Fibroblast of lung (primary cell): ENCODE measurements at regions not wholly inside any gene's neighbourhood (a gene's known extent, or its start where the extent isn't known, plus 50 kb on each side); places are given as distances from the start of the nearest gene placed in this dataset.

Experiments
- DNase-seq, 2 donors: peaks; one replicate each; pipeline versions ENCODE4 v3.0.0 to v3.0.0-alpha.2; 2010; ENCODE audit warnings: low read depth in 2 of 2
- H2AFZ ChIP-seq: 2 replicates; pipeline ENCODE4 v1.5.1; 2012; ENCODE audit warnings: low read length, control low read depth, inconsistent platforms
- H3K27ac ChIP-seq: 2 replicates; pipeline ENCODE4 v1.5.1; 2011; ENCODE audit warnings: low read length, control low read depth; ENCODE audit not compliant: insufficient read depth
- H3K27me3 ChIP-seq: 2 replicates; pipeline ENCODE4 v1.5.1; 2011; ENCODE audit warnings: mild to moderate bottlenecking, low read length; ENCODE audit not compliant: control insufficient read depth, insufficient read depth
- H3K36me3 ChIP-seq: 2 replicates; pipeline ENCODE4 v1.5.1; 2011; ENCODE audit warnings: low read length; ENCODE audit not compliant: control insufficient read depth, insufficient read depth
- H3K4me1 ChIP-seq: 2 replicates; pipeline ENCODE4 v1.5.1; 2011; ENCODE audit warnings: low read length; ENCODE audit not compliant: control insufficient read depth, insufficient read depth; ENCODE audit errors: extremely low read depth
- H3K4me2 ChIP-seq: 2 replicates; pipeline ENCODE4 v1.5.1; 2011; ENCODE audit warnings: low read length, control low read depth; ENCODE audit not compliant: insufficient read depth; ENCODE audit errors: extremely low read depth
- H3K4me3 ChIP-seq, 4 experiments: fragments of 200-600 bp in 1 of 4; sonication (generic) in 1 of 4; replicated peaks in 1 of 4; 2 replicates each; pipeline ENCODE4 v1.5.1; 2011 to 2016; ENCODE audit warnings: low read length in 4 of 4, low read depth in 3 of 4, mild to moderate bottlenecking in 3 of 4, control low read depth in 2 of 4, inconsistent platforms in 1 of 4, mixed read lengths in 1 of 4; ENCODE audit not compliant: insufficient read depth in 1 of 4; ENCODE audit errors: control extremely low read depth in 1 of 4
- H3K79me2 ChIP-seq: 2 replicates; pipeline ENCODE4 v1.5.1; 2012; ENCODE audit warnings: mild to moderate bottlenecking, low read length, inconsistent platforms; ENCODE audit not compliant: control insufficient read depth, insufficient read depth
- H3K9ac ChIP-seq: 2 replicates; pipeline ENCODE4 v1.5.1; 2011; ENCODE audit warnings: mild to moderate bottlenecking, low read length, control low read depth; ENCODE audit not compliant: insufficient read depth
- H3K9me3 ChIP-seq: 2 replicates; pipeline ENCODE4 v1.5.1; 2012; ENCODE audit warnings: low read depth, low read length; ENCODE audit not compliant: control insufficient read depth, insufficient read depth
- H4K20me1 ChIP-seq: 2 replicates; pipeline ENCODE4 v1.5.1; 2011; ENCODE audit warnings: low read length; ENCODE audit not compliant: control insufficient read depth, insufficient read depth; ENCODE audit errors: extremely low read depth
- CTCF ChIP-seq, 2 donors: IDR thresholded peaks in 1 of 2; conservative IDR thresholded peaks in 1 of 2; 1 replicate in 1 of 2; 2 replicates in 1 of 2; pipeline ENCODE4 v1.5.1; 2011 to 2012; ENCODE audit warnings: low read length in 2 of 2, control low read depth in 1 of 2, inconsistent platforms in 1 of 2, low read depth in 1 of 2, mild to moderate bottlenecking in 1 of 2
- EZH2 ChIP-seq: IDR thresholded peaks from 2 replicates; pipeline ENCODE4 v1.5.1; 2012; ENCODE audit warnings: low read length, control low read depth, mild to moderate bottlenecking; ENCODE audit errors: missing control alignments

- H3K79me2 ChIP-seq: no peaks in the 10 kb centered on the region
- no peak overlapping the region for H2AFZ ChIP-seq
- peak overlapping the region in 1 of 4 experiments; percentile 2 for H3K4me3 ChIP-seq
- no peaks in the 10 kb centered on the region for H4K20me1 ChIP-seq
- no peak overlapping the region for H3K27ac ChIP-seq
- H3K9ac ChIP-seq: no peak overlapping the region
- TF ChIP-seq EZH2 (no peak), CTCF (conservative IDR thresholded peaks at IDR 0.05 in 1 of 2, IDR thresholded peaks at IDR 0.05 in 1 of 2; ENCODE audit: low read depth in 1 of 2, low read length in 2 of 2) (no peak)
- H3K4me2 ChIP-seq: peak overlapping the region; percentile 51
- DNase-seq: peak; percentile 68 to 96
- no peaks in the 10 kb centered on the region for H3K36me3 ChIP-seq
- H3K9me3 ChIP-seq: no peaks in the 10 kb centered on the region
- no peaks in the 10 kb centered on the region for H3K27me3 ChIP-seq
- no peaks in the 10 kb centered on the region for H3K4me1 ChIP-seq
Measured at GRCh38 chr2:167509586-167509985, 621.3 kb downstream of the XIRP2 start.

- H4K20me1 ChIP-seq: no peaks in the 10 kb centered on the region
- no peaks in the 10 kb centered on the region for H3K4me1 ChIP-seq
- H3K9me3 ChIP-seq: no peaks in the 10 kb centered on the region
- H2AFZ ChIP-seq: no peak overlapping the region
- no peaks in the 10 kb centered on the region for H3K36me3 ChIP-seq
- no peak overlapping the region for H3K4me2 ChIP-seq
- no peaks in the 10 kb centered on the region for H3K79me2 ChIP-seq
- H3K9ac ChIP-seq: no peak overlapping the region
- no peak overlapping the region for H3K27ac ChIP-seq
- no peak overlapping the region for H3K4me3 ChIP-seq
- no peaks in the 10 kb centered on the region for H3K27me3 ChIP-seq
- no peak for DNase-seq
- no peak for TF ChIP-seq EZH2
- no peak for TF ChIP-seq CTCF (conservative IDR thresholded peaks at IDR 0.05 in 1 of 2, IDR thresholded peaks at IDR 0.05 in 1 of 2; ENCODE audit: low read depth in 1 of 2, low read length in 2 of 2)
Measured at GRCh38 chr2:167508709-167509108, 620.4 kb downstream of the XIRP2 start.

GRCh38 chr2:167506395-167506794, 618.1 kb downstream of the XIRP2 start:
- H2AFZ ChIP-seq: no peak overlapping the region
- H3K4me2 ChIP-seq: no peak overlapping the region
- H3K4me1 ChIP-seq: no peaks in the 10 kb centered on the region
- H3K36me3 ChIP-seq: no peaks in the 10 kb centered on the region
- peak; percentile 41 to 63 for DNase-seq
- TF ChIP-seq EZH2 (no peak), CTCF (conservative IDR thresholded peaks at IDR 0.05 in 1 of 2, IDR thresholded peaks at IDR 0.05 in 1 of 2; ENCODE audit: low read depth in 1 of 2, low read length in 2 of 2) (no peak)
- no peaks in the 10 kb centered on the region for H3K79me2 ChIP-seq
- no peaks in the 10 kb centered on the region for H3K27me3 ChIP-seq
- no peaks in the 10 kb centered on the region for H4K20me1 ChIP-seq
- no peak overlapping the region for H3K4me3 ChIP-seq
- H3K9me3 ChIP-seq: no peaks in the 10 kb centered on the region
- H3K9ac ChIP-seq: no peak overlapping the region
- no peak overlapping the region for H3K27ac ChIP-seq
